H1 (cell line): ENCODE measurements at regions not wholly inside any gene's neighbourhood (a gene's known extent, or its start where the extent isn't known, plus 50 kb on each side); places are given as distances from the start of the nearest gene placed in this dataset.

Source experiments
- CTCF ChIA-PET: fragments of 300-600 bp; sonication (Branson Sonifier 250); formaldehyde crosslinking; loops from one replicate; lab custom pipeline; 2021; ENCODE audit not compliant: partially characterized antibody; lab: Charles Lee
- POLR2A ChIA-PET: fragments of 300-600 bp; sonication (Branson Sonifier 250); formaldehyde crosslinking; loops from one replicate; lab custom pipeline; 2021; ENCODE audit warnings: inconsistent platforms; ENCODE audit not compliant: partially characterized antibody; lab: Charles Lee
- DNase-seq, 2 experiments: peaks; one replicate each; pipeline versions ENCODE4 v3.0.0 to v3.0.0-alpha.2; 2010 to 2022; ENCODE audit warnings: low spot score in 2 of 2, low read depth in 1 of 2, mixed read lengths in 1 of 2
- FAIRE-seq: peaks from 2 replicates; lab custom pipeline; 2011; peaks lifted over from hg19 to GRCh38; lab: Jason Lieb, UNC
- H2AFZ ChIP-seq: 2 replicates; pipeline ENCODE4 v1.8.1; 2012; ENCODE audit warnings: low read length, inconsistent platforms
- H2AK5ac ChIP-seq: 2 replicates; pipeline ENCODE4 v1.6.1; 2013; ENCODE audit warnings: low read depth, low read length
- H2BK120ac ChIP-seq: replicated peaks from 2 replicates; pipeline ENCODE3; 2013; ENCODE audit warnings: low read depth, low read length, inconsistent platforms
- H2BK12ac ChIP-seq: 2 replicates; pipeline ENCODE4 v1.6.1; 2013; ENCODE audit warnings: low read depth, low read length
- H2BK15ac ChIP-seq: 2 replicates; pipeline ENCODE4 v1.6.1; 2013; ENCODE audit warnings: low read length
- H2BK20ac ChIP-seq: 2 replicates; pipeline ENCODE4 v1.6.1; 2013; ENCODE audit warnings: low read length
- H2BK5ac ChIP-seq: 2 replicates; pipeline ENCODE4 v1.6.1; 2013; ENCODE audit warnings: low read depth, low read length
- H3K14ac ChIP-seq: 2 replicates; pipeline ENCODE4 v1.6.1; 2013; ENCODE audit warnings: inconsistent platforms; ENCODE audit not compliant: insufficient read length
- H3K18ac ChIP-seq: 2 replicates; pipeline ENCODE4 v1.6.1; 2013; ENCODE audit warnings: low read length; ENCODE audit errors: extremely low read depth
- H3K23ac ChIP-seq: 2 replicates; pipeline ENCODE4 v1.6.1; 2013; ENCODE audit warnings: inconsistent platforms; ENCODE audit not compliant: insufficient read length
- H3K23me2 ChIP-seq: 2 replicates; pipeline ENCODE4 v1.6.1; 2013; ENCODE audit warnings: low read depth, low read length
- H3K27ac ChIP-seq: 2 replicates; pipeline ENCODE4 v1.6.1; 2011; ENCODE audit warnings: low read depth, low read length, inconsistent platforms
- H3K27me3 ChIP-seq, 4 experiments: replicated peaks in 1 of 4; 1 replicate in 1 of 4; 2 replicates in 3 of 4; pipeline versions ENCODE4 v1.6.1 to v1.8.1; 2011 to 2013; ENCODE audit warnings: low read length in 3 of 4, mild to moderate bottlenecking in 3 of 4, inconsistent platforms in 2 of 4, mixed read lengths in 2 of 4, moderate library complexity in 1 of 4; ENCODE audit not compliant: control insufficient read depth in 3 of 4, insufficient read depth in 3 of 4; ENCODE audit errors: extremely low read depth in 1 of 4
- H3K36me3 ChIP-seq, 4 experiments: 2 replicates each; pipeline versions ENCODE4 v1.6.1 to v1.8.1; 2011 to 2013; ENCODE audit warnings: mild to moderate bottlenecking in 4 of 4, low read length in 3 of 4, moderate library complexity in 2 of 4, control low read depth in 1 of 4, inconsistent platforms in 1 of 4; ENCODE audit not compliant: insufficient read depth in 4 of 4, control insufficient read depth in 2 of 4
- H3K4ac ChIP-seq: replicated peaks from 2 replicates; pipeline ENCODE3; 2013; ENCODE audit warnings: low read length, low read depth, mixed read lengths, inconsistent platforms; ENCODE audit not compliant: insufficient read length
- H3K4me1 ChIP-seq, 4 experiments: replicated peaks in 1 of 4; 1 replicate in 1 of 4; 2 replicates in 3 of 4; pipeline versions ENCODE4 v1.6.1 to v1.8.1; 2011 to 2013; ENCODE audit warnings: low read length in 3 of 4, inconsistent platforms in 2 of 4, mixed read lengths in 1 of 4; ENCODE audit not compliant: insufficient read depth in 4 of 4, control insufficient read depth in 3 of 4
- H3K4me2 ChIP-seq, 2 experiments: 2 replicates each; pipeline versions ENCODE4 v1.6.1 to v1.8.1; 2011 to 2013; ENCODE audit warnings: low read depth in 2 of 2, low read length in 2 of 2, control low read depth in 1 of 2, inconsistent platforms in 1 of 2, mild to moderate bottlenecking in 1 of 2; ENCODE audit not compliant: insufficient read depth in 1 of 2
- H3K4me3 ChIP-seq, 4 experiments: fragments of 200-600, 300-600 bp in 1 of 4; sonication (generic), shearing (Covaris generic), sonication (Bioruptor Twin) in 1 of 4; 2 replicates each; pipeline versions ENCODE4 v1.5.1 to v1.8.1; 2011 to 2016; ENCODE audit warnings: low read length in 4 of 4, low read depth in 3 of 4, control low read depth in 2 of 4, inconsistent platforms in 2 of 4, mild to moderate bottlenecking in 2 of 4, mixed read lengths in 1 of 4, moderate library complexity in 1 of 4; ENCODE audit not compliant: insufficient read depth in 2 of 4; ENCODE audit errors: extremely low read depth in 1 of 4
- H3K56ac ChIP-seq: replicated peaks from 2 replicates; pipeline ENCODE3; 2013; ENCODE audit warnings: low read depth, mild to moderate bottlenecking, mixed read lengths, low read length, inconsistent platforms; ENCODE audit not compliant: insufficient read length
- H3K79me1 ChIP-seq: 2 replicates; pipeline ENCODE4 v1.6.1; 2013; ENCODE audit warnings: low read depth, low read length, control low read depth
- H3K79me2 ChIP-seq, 2 experiments: 2 replicates each; pipeline versions ENCODE4 v1.6.1 to v1.8.1; 2012 to 2013; ENCODE audit warnings: low read length in 2 of 2, mild to moderate bottlenecking in 2 of 2, inconsistent platforms in 1 of 2; ENCODE audit not compliant: insufficient read depth in 2 of 2, control insufficient read depth in 1 of 2
- H3K9ac ChIP-seq, 4 experiments: replicated peaks in 1 of 4; 1 replicate in 1 of 4; 2 replicates in 3 of 4; pipeline versions ENCODE4 v1.6.1 to v1.8.1; 2011 to 2013; ENCODE audit warnings: low read depth in 3 of 4, low read length in 3 of 4, control low read depth in 2 of 4, mild to moderate bottlenecking in 2 of 4, moderate library complexity in 2 of 4, inconsistent platforms in 1 of 4; ENCODE audit errors: extremely low read depth in 1 of 4
- H3K9me3 ChIP-seq, 2 experiments: 2 replicates each; pipeline versions ENCODE4 v1.6.1 to v1.8.1; 2012 to 2013; ENCODE audit warnings: mild to moderate bottlenecking in 2 of 2, moderate library complexity in 2 of 2, control low read depth in 1 of 2, inconsistent platforms in 1 of 2, low read depth in 1 of 2, low read length in 1 of 2, mixed read lengths in 1 of 2; ENCODE audit not compliant: insufficient read depth in 2 of 2
- H4K20me1 ChIP-seq, 2 experiments: replicated peaks in 1 of 2; 2 replicates each; pipeline versions ENCODE3 to v1.8.1; 2011 to 2013; ENCODE audit warnings: inconsistent platforms in 2 of 2, low read length in 2 of 2, mild to moderate bottlenecking in 1 of 2; ENCODE audit not compliant: insufficient read depth in 2 of 2, control insufficient read depth in 1 of 2
- H4K5ac ChIP-seq: 2 replicates; pipeline ENCODE4 v1.6.1; 2013; ENCODE audit warnings: low read length, low read depth, mixed read lengths, inconsistent platforms; ENCODE audit not compliant: insufficient read length
- H4K8ac ChIP-seq: 2 replicates; pipeline ENCODE4 v1.8.0; 2013; ENCODE audit warnings: mild to moderate bottlenecking, moderate library complexity, low read length, inconsistent platforms; ENCODE audit not compliant: insufficient read depth; ENCODE audit errors: extremely low read depth
- H4K91ac ChIP-seq: replicated peaks from 2 replicates; pipeline ENCODE3; 2013; ENCODE audit warnings: low read length, mixed read lengths, inconsistent platforms; ENCODE audit not compliant: insufficient read length
- JUN ChIP-seq: IDR thresholded peaks from 2 replicates; pipeline ENCODE4 v1.6.1; 2011; ENCODE audit warnings: low read depth, mild to moderate bottlenecking, improper control_type of control experiment, low read length
- SP1 ChIP-seq: IDR thresholded peaks from 2 replicates; pipeline ENCODE4 v1.6.1; 2011; ENCODE audit warnings: low read depth, low read length
- TAF1 ChIP-seq: IDR thresholded peaks from 2 replicates; pipeline ENCODE4 v1.6.1; 2011; ENCODE audit warnings: mild to moderate bottlenecking, low read depth, low read length

- Histone ChIP-seq H3K23ac (no peak overlapping the region), H4K91ac (no peak overlapping the region), H2BK15ac (no peak overlapping the region), H3K9me3 (no peaks in the 10 kb centered on the region), H2BK12ac (no peak overlapping the region), H3K56ac (no peak overlapping the region)
- no peak for TF ChIP-seq TAF1
- no peak for TF ChIP-seq JUN
- no peak for TF ChIP-seq SP1
- TF ChIP-seq, all 59 proteins: peak for 0
- Histone ChIP-seq H3K79me2 (no peaks in the 10 kb centered on the region), H3K27ac (no peak overlapping the region), H2BK120ac (no peak overlapping the region), H3K4me2 (no peak overlapping the region), H4K5ac (no peak overlapping the region), H2AK5ac (no peak overlapping the region), H4K8ac (no peak overlapping the region), H3K18ac (no peak overlapping the region), H3K27me3 (no peaks in the 10 kb centered on the region), H3K23me2 (no peaks in the 10 kb centered on the region), H3K14ac (no peak overlapping the region), H2BK5ac (no peak overlapping the region), H3K36me3 (no peaks in the 10 kb centered on the region), H2BK20ac (no peak overlapping the region), H2AFZ (no peak overlapping the region), H3K79me1 (no peaks in the 10 kb centered on the region), H3K4me3 (no peak overlapping the region), H3K4me1 (no peaks in the 10 kb centered on the region), H3K4ac (no peak overlapping the region), H4K20me1 (no peaks in the 10 kb centered on the region), H3K9ac (no peak overlapping the region)
- DNase-seq: no peak
- ChIA-PET CTCF (no interaction called here), POLR2A (no interaction called here)
- no peak for FAIRE-seq
These were observed 206.2 kb upstream of the ADAMTS5 start for GRCh38 chr21:27173053-27173452.
